Astrocyte (in vitro differentiated cells and primary cell): ENCODE measurements at regions not wholly inside any gene's neighbourhood (a gene's known extent, or its start where the extent isn't known, plus 50 kb on each side); places are given as distances from the start of the nearest gene placed in this dataset.

ENCODE experiments used
- CTCF ChIP-seq: IDR thresholded peaks from 2 replicates; pipeline ENCODE4 v1.5.1; 2011; ENCODE audit warnings: low read depth, mild to moderate bottlenecking, inconsistent platforms, low read length, moderate library complexity; ENCODE audit not compliant: insufficient read depth
- EZH2 ChIP-seq: IDR thresholded peaks from 2 replicates; pipeline ENCODE4 v1.6.1; 2012; ENCODE audit warnings: mild to moderate bottlenecking, low read length, inconsistent platforms; ENCODE audit not compliant: insufficient read depth

DNA sequence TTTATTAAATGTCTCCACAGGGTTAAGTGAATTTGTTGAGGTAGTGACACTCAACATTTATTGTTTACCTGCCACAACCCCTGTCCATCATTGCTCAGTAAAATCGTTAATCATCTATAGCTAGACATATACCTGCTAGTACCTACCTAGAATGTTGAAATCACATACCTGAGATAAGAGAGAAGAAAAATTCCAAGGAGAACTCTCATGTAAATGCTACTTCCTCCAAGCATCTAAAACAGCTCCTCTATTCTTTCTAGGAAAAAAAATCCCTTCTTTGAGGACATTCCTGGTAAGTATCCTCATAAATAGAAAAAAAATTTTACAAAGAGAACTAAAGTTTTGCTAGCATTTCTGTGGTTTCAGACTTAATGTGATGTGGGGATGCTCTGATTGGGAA lies 325.1 kb downstream of the DAD1 start:
- TF ChIP-seq CTCF = no peak
- TF ChIP-seq EZH2 = no peak
